Osteoblast (primary cell): ENCODE measurements at regions not wholly inside any gene's neighbourhood (a gene's known extent, or its start where the extent isn't known, plus 50 kb on each side); places are given as distances from the start of the nearest gene placed in this dataset.

Experiments
- DNase-seq: peaks from one replicate; pipeline ENCODE4 v3.0.0; 2011; ENCODE audit warnings: low spot score, mixed read lengths; ENCODE audit not compliant: insufficient read length; ENCODE audit errors: missing footprints
- H2AFZ ChIP-seq: 2 replicates; pipeline ENCODE4 v1.6.0; 2011; ENCODE audit warnings: mild to moderate bottlenecking, low read length
- H3K27ac ChIP-seq: 2 replicates; pipeline ENCODE4 v1.5.1; 2011; ENCODE audit warnings: mild to moderate bottlenecking, low read depth, low read length, moderate library complexity
- H3K27me3 ChIP-seq: 2 replicates; pipeline ENCODE4 v1.6.0; 2012; ENCODE audit warnings: mild to moderate bottlenecking, control low read depth, inconsistent platforms, low read length, moderate library complexity; ENCODE audit not compliant: insufficient read depth
- H3K36me3 ChIP-seq: 2 replicates; pipeline ENCODE4 v1.5.1; 2011; ENCODE audit warnings: mild to moderate bottlenecking, low read length, control low read depth, moderate library complexity; ENCODE audit not compliant: insufficient read depth
- H3K4me1 ChIP-seq: 2 replicates; pipeline ENCODE4 v1.5.1; 2011; ENCODE audit warnings: mild to moderate bottlenecking, low read length, control low read depth, moderate library complexity; ENCODE audit not compliant: insufficient read depth
- H3K4me2 ChIP-seq: 2 replicates; pipeline ENCODE4 v1.6.0; 2011; ENCODE audit warnings: mild to moderate bottlenecking, low read length; ENCODE audit not compliant: insufficient read depth
- H3K4me3 ChIP-seq: fragments of 200-600 bp; sonication (generic); 3 replicates; pipeline ENCODE4 v1.5.1; 2012; ENCODE audit warnings: mild to moderate bottlenecking, low read length, inconsistent platforms; ENCODE audit not compliant: insufficient read depth
- H3K79me2 ChIP-seq: 2 replicates; pipeline ENCODE4 v1.6.0; 2012; ENCODE audit warnings: mild to moderate bottlenecking, low read length, control low read depth, inconsistent platforms; ENCODE audit not compliant: insufficient read depth
- H3K9me3 ChIP-seq: 2 replicates; pipeline ENCODE4 v1.5.1; 2011; ENCODE audit warnings: low read depth, low read length, control low read depth
- H4K20me1 ChIP-seq: 2 replicates; pipeline ENCODE4 v1.6.0; 2012; ENCODE audit warnings: mild to moderate bottlenecking, low read length, control low read depth; ENCODE audit not compliant: insufficient read depth
- CTCF ChIP-seq: IDR thresholded peaks from 2 replicates; pipeline ENCODE4 v1.5.1; 2011; ENCODE audit warnings: mild to moderate bottlenecking, low read depth, low read length, moderate library complexity; ENCODE audit errors: extremely low read depth

- no peaks in the 10 kb centered on the region for H3K27me3 ChIP-seq
- H3K27ac ChIP-seq = no peak overlapping the region
- DNase-seq = no peak
- H3K9me3 ChIP-seq = peaks cover 2% of the 10 kb centered on the region
- H3K4me1 ChIP-seq = no peaks in the 10 kb centered on the region
- H2AFZ ChIP-seq = no peak overlapping the region
- H3K79me2 ChIP-seq = no peaks in the 10 kb centered on the region
- no peaks in the 10 kb centered on the region for H3K36me3 ChIP-seq
- TF ChIP-seq CTCF = no peak
- H4K20me1 ChIP-seq = no peaks in the 10 kb centered on the region
- H3K4me2 ChIP-seq = no peak overlapping the region
- H3K4me3 ChIP-seq = no peak overlapping the region
Observed at GRCh38 chr3:166275024-166275390, 437.8 kb upstream of the BCHE start.

DNA sequence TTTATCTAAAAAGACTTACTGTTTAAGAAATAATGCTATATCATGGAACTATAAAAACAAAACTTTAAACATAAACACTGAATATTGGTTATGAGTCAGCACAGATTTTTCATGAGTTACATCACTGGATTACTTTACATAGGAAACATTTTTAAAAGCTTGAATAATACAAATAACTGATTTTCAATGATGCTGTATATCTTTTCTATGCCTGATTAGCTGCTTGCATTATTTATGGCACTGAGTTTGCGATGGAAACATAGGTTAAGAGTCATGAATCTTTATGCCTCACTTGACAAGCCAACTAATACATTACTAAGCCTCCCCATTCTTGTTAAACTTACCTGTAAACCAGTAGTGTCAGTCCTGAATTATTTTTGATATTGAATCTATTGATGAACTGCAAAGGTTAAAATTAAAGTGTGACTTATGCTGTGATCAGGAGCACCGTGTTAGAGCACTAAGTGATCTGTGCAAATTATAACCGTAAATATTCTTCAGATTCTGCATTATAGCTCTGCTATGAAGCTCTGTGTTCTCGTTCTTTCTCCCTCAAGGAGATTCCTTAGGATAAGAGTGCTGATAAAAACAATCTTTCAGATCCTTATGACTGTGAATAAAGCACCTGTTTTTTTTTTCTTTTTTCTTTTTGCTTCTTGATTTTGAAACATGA, 437.3 kb upstream of the BCHE start:
- H3K27ac ChIP-seq = no peak overlapping the region
- no peak overlapping the region for H2AFZ ChIP-seq
- no peaks in the 10 kb centered on the region for H3K79me2 ChIP-seq
- no peak overlapping the region for H3K4me3 ChIP-seq
- no peaks in the 10 kb centered on the region for H3K27me3 ChIP-seq
- H3K4me2 ChIP-seq = no peak overlapping the region
- H3K9me3 ChIP-seq = peaks cover 2% of the 10 kb centered on the region
- no peak for TF ChIP-seq CTCF
- H3K36me3 ChIP-seq = no peaks in the 10 kb centered on the region
- no peaks in the 10 kb centered on the region for H3K4me1 ChIP-seq
- no peaks in the 10 kb centered on the region for H4K20me1 ChIP-seq
- no peak for DNase-seq

- H3K4me1 ChIP-seq = no peaks in the 10 kb centered on the region
- no peaks in the 10 kb centered on the region for H3K36me3 ChIP-seq
- DNase-seq = no peak
- H4K20me1 ChIP-seq = no peaks in the 10 kb centered on the region
- no peak overlapping the region for H3K4me2 ChIP-seq
- no peaks in the 10 kb centered on the region for H3K9me3 ChIP-seq
- TF ChIP-seq CTCF = no peak
- no peaks in the 10 kb centered on the region for H3K79me2 ChIP-seq
- no peak overlapping the region for H3K4me3 ChIP-seq
- H2AFZ ChIP-seq = no peak overlapping the region
- no peak overlapping the region for H3K27ac ChIP-seq
- H3K27me3 ChIP-seq = no peaks in the 10 kb centered on the region
Observed at GRCh38 chr3:166270429-166270828, 433.2 kb upstream of the BCHE start.

- no peak for TF ChIP-seq CTCF
- no peaks in the 10 kb centered on the region for H3K36me3 ChIP-seq
- H3K9me3 ChIP-seq = peaks cover 10% of the 10 kb centered on the region
- no peak overlapping the region for H3K4me3 ChIP-seq
- no peak overlapping the region for H2AFZ ChIP-seq
- no peaks in the 10 kb centered on the region for H3K27me3 ChIP-seq
- no peaks in the 10 kb centered on the region for H3K79me2 ChIP-seq
- no peak overlapping the region for H3K4me2 ChIP-seq
- no peak overlapping the region for H3K27ac ChIP-seq
- no peaks in the 10 kb centered on the region for H3K4me1 ChIP-seq
- DNase-seq = no peak
- no peaks in the 10 kb centered on the region for H4K20me1 ChIP-seq
Observed at GRCh38 chr3:166265153-166265552, 427.9 kb upstream of the BCHE start.
